ENCODE measurements at regions not wholly inside any gene's neighbourhood (a gene's known extent, or its start where the extent isn't known, plus 50 kb on each side); places are given as distances from the start of the nearest gene placed in this dataset.
"Not testable (repeated sequence)": the region's sequence is repeated elsewhere in the genome, so short reads cannot be mapped to it uniquely, and the experiment has no call there.

GRCh38 chr4:66575008-66575696 lies 904.9 kb upstream of the EPHA5 start:
- FAIRE-seq, result no peak
- DNase-seq (ENCODE audit: low spot score in 2 of 2), result no peak

DNA sequence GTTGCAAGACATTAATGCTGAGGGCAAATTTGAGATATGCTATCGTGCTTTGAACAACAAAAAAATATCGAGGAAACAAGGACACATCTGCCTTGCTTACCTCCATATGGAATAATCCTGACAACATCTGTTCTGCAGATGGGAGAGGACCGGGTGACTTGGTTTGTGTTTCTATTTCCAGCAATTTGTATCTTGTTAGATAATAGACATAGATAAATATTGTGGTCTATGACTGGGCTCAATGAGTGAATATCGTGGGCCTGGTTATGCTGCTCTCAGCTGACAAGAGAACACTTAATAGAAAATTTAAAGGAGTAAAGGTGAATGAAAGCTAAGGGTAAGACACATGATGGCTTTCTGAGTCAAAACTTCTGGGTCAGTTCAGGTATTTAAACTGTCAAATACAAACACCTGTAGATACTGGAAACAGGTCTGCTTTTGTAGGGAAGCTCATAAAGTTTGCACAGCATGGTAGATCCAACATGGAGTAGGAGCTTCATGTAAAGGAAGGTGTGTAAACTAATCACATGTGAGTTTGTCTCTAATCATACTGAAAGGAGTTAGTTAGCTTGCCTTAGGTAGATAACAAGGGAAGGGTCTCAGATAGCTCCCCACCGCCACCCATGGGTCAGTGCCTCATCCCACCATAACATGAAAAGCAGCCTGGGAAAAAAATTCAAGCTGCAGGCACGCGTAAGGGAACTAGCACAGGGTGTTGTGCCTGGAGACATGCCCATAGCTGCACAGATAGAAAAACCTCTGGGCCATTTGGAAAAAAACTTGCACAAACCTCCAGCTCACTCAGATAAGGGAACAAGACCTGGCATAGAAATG lies 904.1 kb upstream of the EPHA5 start:
- DNase-seq (ENCODE audit: low spot score in 2 of 2) (no peak), FAIRE-seq (no peak)

GRCh38 chr4:66572949-66573348 lies 902.7 kb upstream of the EPHA5 start:
- no peak for FAIRE-seq

DNA sequence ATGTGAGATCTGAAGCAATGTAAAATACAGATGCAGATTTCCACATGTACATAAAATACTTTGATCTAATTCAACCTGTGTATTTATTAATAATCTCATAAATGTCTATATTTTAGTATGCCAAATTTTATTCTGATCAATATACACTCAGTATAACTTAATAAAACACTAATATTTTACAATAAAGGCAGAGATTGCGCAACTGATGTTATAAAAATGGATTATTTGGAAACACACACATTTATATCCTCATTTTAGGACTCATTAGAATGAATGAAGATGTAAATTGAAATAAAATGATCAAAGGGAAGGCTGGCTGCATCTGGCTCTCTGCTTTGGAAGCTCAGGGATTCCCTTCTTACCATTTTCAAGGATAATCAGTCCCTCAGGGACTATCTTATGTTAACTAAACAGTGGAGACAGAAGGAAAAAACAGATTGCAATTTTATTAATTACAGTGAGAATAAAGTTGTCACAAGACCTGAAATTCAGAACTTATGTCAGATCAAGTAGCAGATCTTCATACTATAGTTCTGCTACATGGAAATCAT lies 900.9 kb upstream of the EPHA5 start:
- FAIRE-seq (no peak), DNase-seq (ENCODE audit: low spot score in 2 of 2) (no peak)

More at GRCh38 chr4:66572949-66573348, 902.7 kb upstream of the EPHA5 start:
- no peak for DNase-seq (ENCODE audit: low spot score in 2 of 2)

- no peak for DNase-seq (ENCODE audit: low spot score in 2 of 2)
Observed at GRCh38 chr4:66569228-66569627, 898.9 kb upstream of the EPHA5 start.

DNA sequence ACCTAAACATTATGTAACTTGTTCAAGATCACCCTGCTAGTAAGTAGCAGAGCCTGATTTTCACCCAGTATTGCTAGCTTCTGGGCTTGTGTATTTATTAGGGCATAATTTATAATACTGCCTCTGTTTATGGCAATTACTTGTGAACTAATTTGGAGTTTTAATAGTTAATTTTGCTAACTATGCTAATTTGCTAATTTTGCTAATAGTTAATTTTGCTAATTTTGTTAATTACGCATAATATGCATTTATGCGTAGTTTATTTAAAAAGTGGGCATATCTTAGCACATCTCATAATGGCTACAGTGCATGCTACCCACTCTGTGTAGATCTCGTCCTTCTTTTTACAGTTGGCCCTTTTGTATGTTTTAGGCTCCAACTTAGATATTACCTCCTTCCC lies 898.1 kb upstream of the EPHA5 start:
- FAIRE-seq, result no peak
- DNase-seq (ENCODE audit: low spot score in 2 of 2), result no peak

More at GRCh38 chr4:66569228-66569627, 898.9 kb upstream of the EPHA5 start:
- no peak for FAIRE-seq

DNA sequence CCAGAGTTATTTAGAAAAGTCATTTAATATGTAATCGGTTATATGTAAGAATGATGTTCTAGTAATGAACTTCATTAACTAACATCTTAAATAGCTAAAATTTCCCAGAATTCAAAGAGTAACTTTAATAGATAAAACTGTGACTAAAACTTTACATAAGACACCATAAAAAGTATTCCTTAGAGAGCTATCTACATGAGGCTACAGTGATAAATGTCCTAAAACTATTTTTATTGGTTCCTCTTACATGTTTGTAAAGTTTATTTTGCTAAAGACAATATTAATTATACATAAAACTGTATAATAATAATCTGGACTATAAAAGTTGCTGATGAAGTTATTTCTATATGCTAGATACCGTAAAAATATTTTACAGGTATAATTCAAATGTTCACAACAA lies 897.7 kb upstream of the EPHA5 start:
- FAIRE-seq, result peak; percentile 33

GRCh38 chr4:66567551-66567950 lies 897.3 kb upstream of the EPHA5 start:
- FAIRE-seq (no peak), DNase-seq (ENCODE audit: low spot score in 2 of 2) (no peak)

More for the DNA sequence above, 897.7 kb upstream of the EPHA5 start:
- DNase-seq (ENCODE audit: low spot score in 2 of 2), result no peak

DNA sequence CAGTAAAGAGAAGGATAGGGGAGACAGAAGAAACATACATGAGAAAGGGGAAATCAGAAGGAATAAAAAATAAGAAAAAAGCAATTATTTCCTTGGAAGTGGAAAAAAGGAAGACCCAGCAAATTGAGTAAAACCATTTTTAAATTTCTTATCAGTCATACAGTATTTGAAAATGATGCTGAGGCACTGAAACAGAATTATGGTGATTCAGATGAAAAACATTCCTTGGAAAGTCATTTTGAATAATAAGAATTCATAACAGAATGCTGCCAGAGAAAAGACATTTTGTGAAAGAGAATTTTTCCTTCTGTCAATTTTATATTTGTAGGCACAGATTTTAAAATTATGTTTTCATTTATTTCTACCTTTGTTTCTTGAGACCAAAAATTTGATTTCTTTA lies 895.5 kb upstream of the EPHA5 start:
- DNase-seq (ENCODE audit: low spot score in 2 of 2), result no peak

GRCh38 chr4:66564901-66565651 lies 894.8 kb upstream of the EPHA5 start:
- FAIRE-seq (no peak), DNase-seq (ENCODE audit: low spot score in 2 of 2) (no peak)

More for the DNA sequence above, 895.5 kb upstream of the EPHA5 start:
- FAIRE-seq, result peak; percentile 19

DNA sequence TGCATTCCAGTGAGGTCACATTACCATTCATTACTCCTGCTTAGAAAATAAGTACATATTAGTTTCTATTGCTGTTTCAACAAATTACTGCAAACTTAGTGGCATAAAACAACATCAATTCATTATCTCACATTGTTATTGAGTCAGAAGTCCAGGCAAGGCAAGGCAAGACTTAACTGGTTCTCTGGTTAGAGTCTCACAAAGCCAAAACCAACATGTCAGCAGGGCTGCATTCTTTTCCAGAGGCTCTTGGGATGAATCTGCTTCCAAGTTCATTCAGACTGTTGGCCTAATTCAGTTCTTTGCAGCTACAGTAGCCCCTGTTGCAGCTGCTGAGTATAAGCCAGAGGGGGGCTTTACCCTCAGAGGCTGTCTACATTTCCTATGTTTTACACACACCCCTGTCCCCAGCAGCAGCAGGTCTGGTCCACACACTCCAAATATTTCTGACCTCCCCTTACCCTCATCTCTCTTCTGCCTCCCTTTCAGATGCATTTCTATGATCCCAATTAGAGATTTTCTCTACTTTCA lies 892.1 kb upstream of the EPHA5 start:
- DNase-seq (ENCODE audit: low spot score in 2 of 2), result no peak
- FAIRE-seq, result no peak

DNA sequence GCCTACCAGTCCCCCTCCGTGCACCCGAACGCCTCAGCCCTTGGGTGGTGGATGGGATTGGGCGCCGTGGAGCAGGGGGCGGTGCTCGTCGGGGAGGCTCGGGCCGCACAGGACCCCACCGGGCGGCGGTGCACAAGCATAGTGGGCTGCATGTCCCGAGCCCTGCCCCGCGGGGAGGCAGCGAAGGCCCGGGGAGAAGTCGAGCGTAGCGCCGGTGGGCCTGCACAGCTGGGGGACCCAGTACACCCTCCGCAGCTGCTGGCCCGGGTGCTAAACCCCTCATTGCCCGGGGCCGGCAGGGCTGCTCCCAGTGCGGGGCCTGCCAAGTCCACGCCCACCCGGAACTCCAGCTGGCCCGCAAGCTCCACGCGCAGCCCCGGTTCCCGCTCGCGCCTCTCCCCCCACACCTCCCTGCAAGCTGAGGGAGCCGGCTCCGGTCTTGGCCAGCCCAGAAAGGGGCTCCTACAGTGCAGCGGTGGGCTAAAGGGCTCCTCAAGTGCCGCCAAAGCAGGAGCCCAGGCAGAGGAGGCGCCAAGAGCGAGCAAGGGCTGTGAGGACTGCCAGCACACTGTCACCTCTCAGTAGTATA lies 891.3 kb upstream of the EPHA5 start:
- FAIRE-seq; DNase-seq (ENCODE audit: low spot score in 2 of 2): not testable (repeated sequence)

- DNase-seq (ENCODE audit: low spot score in 2 of 2) (no peak), FAIRE-seq (no peak)
Observed at GRCh38 chr4:66558651-66559050, 888.4 kb upstream of the EPHA5 start.

DNA sequence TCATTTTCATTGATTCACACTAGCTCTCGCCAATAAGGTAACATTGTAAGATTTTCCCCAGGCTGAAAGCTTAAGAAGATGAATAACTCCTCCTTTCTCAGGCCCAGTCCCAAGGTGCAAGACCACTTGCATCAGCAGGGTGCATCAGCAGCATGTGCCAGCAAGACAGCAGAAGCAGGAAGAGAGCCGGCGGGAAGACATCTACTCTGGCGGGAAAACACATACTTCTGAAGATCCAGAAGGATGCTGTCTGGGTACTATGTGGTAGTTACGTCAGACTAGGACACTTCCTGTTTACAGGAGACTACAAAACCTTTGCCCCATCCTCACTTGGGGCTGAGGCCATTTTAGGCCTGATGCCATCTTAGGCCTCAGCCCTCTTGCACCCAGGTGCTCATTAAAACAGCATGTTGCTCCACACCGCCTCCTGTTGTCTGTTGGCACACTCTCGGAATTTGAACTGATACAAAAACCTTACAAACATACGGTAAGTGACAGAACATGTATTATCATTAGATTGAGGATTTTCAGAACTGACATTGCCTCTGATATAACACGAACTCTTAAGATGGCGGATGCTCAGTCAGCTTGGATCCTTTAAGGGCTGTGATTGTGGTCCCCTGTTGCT lies 886.5 kb upstream of the EPHA5 start:
- no peak for DNase-seq (ENCODE audit: low spot score in 2 of 2)
- FAIRE-seq, result no peak

- DNase-seq (ENCODE audit: low spot score in 2 of 2) (no peak), FAIRE-seq (no peak)
Observed at GRCh38 chr4:66555301-66555700, 885.0 kb upstream of the EPHA5 start.

DNA sequence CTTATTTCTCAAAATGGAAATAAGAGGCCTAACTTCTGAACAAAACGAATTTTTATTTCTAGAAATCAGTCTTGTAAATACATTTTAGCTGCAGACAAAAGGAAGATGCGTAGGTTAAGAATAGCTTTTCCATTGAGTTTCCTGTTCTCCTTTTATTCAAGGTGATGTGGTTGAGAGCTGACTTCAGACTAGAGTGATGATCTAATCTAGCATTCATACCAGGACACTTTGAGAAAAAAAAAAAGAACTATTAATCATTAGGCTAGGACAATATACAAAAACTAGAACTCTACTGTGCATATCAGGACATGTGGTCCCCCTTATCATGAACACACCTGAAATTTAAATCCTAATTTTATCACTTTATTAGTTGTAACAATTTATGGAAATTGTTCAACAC lies 884.5 kb upstream of the EPHA5 start:
- no peak for FAIRE-seq
- DNase-seq (ENCODE audit: low spot score in 2 of 2), result no peak

DNA sequence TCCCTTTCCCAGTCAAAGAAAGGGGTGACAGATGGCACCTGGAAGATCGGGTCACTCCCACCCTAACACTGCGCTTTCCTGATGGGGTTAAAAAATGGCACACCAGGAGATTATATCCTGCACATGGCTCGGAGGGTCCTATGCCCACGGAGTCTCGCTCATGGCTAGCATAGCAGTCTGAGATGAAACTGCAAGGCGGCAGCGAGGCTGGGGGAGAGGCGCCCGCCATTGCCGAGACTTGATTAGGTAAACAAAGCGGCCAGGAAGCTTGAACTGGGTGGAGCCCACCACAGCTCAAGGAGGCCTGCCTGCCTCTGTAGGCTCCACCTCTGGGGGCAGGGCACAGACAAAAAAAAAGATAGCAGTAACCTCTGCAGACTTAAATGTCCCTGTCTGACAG lies 875.0 kb upstream of the EPHA5 start:
- not testable (repeated sequence) for FAIRE-seq; DNase-seq (ENCODE audit: low spot score in 2 of 2)

- FAIRE-seq (no peak), DNase-seq (ENCODE audit: low spot score in 2 of 2) (no peak)
Observed at GRCh38 chr4:66544281-66544680, 874.0 kb upstream of the EPHA5 start.

DNA sequence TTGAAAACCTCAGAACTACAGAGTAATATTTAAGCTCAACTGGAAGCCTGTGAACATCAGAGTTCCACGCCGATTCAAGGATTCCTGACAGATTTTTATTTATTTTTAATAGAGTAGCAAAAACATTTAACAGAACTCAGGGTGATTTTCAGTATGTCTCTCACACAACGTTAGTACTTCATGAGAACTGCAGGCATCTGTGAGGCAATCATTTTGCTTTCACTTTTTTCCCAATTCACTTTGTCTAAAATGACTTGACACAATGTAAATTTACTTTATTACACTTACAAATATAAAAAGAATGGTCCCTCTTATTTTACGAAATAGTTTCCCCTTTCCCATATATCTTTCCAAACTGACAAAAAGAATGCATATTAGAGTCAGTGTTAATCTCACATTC lies 869.5 kb upstream of the EPHA5 start:
- FAIRE-seq (no peak), DNase-seq (ENCODE audit: low spot score in 2 of 2) (no peak)

- DNase-seq (ENCODE audit: low spot score in 2 of 2), result no peak
- FAIRE-seq, result no peak
Observed at GRCh38 chr4:66524781-66525180, 854.5 kb upstream of the EPHA5 start.
